ENCODE measurements at regions not wholly inside any gene's neighbourhood (a gene's known extent, or its start where the extent isn't known, plus 50 kb on each side); places are given as distances from the start of the nearest gene placed in this dataset.

DNA sequence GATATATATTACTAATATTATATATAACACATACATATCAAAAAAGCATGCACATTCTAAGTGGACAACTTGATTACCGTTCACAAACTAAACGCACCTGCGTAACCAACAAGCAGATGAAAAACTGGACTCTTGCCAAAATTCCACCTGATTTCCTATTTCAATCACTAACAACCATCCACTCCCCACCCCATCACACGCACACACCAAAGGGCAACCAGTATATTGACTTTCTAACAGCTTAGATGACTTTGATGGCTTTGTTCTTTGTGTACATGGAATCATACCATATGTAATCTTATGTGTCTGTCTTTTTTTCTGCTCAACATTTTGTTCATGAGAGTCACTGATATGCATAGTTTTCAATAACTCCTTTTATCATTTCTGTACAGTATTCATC is 496.8 kb upstream of the ARRDC4 start:
- TF ChIP-seq CTCF (optimal IDR thresholded peaks at IDR 0.05 in 1 of 3, IDR thresholded peaks at IDR 0.05 in 1 of 3, conservative IDR thresholded peaks at IDR 0.05 in 1 of 3; ENCODE audit: extremely low read depth in 1 of 3, insufficient read depth in 2 of 3, low read length in 3 of 3) (no peak), EZH2 (IDR thresholded peaks at IDR 0.05; ENCODE audit: low read length) (no peak)
